Right forelimb (tissue), 1 donor: ENCODE measurements at regions not wholly inside any gene's neighbourhood (a gene's known extent, or its start where the extent isn't known, plus 50 kb on each side); places are given as distances from the start of the nearest gene placed in this dataset.

Source experiments
- DNase-seq: peaks from one replicate; pipeline ENCODE4 v3.0.0-alpha.2; 2018

DNA sequence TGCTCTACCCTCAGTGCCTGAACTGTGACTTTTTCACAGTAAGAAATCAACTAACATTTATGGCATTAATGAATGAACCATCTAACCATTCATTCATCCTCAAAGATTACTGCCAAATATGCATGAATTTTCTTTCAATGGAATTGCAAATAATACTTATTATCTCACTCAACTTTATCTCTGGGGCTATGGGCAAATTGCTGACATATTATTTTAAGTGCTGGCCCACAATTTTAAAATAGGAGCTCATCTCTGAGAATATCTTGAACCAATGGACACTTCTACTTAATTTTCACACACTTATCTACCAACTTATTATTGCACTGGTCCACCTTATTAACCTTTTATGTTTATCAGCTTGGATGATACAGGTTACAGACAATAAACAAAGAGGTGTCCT is 182.8 kb downstream of the RBM43 start:
- DNase-seq: no peak

DNA sequence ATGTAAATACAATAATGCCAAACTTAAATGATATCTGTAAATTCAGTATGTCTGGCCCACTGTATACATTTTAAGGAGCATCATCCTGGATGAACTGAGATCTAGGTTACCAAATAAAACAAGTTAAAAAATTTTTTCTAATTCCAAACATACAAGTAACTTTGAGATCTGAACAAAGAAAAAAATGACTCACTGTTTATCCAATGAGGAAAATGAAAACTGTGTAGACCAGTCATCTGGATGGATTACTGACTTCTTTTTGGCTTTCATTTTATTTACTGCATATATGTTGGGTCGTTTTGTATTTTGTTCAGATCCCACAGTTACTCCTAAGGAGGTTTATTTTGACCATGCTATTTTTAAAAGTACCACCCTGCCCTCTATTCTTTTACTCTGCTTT is 189.8 kb downstream of the RBM43 start:
- DNase-seq: no peak

- DNase-seq: no peak
Observed at GRCh38 chr2:151071382-151071781, 190.3 kb downstream of the RBM43 start.

DNA sequence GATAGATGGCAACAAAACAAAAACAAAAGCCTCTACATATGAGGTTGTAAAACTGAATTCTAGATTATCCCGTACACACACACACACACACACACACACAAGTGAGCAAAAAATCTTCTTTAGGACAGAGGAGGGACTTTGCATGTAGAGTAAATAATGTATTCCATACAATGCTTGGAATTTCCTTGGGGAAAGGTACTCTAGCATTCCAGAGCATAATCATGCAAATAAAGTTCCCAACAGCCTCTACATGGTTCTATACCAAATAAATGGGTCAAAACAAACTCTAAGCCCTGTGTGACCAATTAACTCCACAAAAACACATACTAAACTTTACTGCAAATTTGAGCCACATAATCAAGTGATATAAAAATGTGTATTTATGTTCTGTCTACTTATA is 191.4 kb downstream of the RBM43 start:
- no peak for DNase-seq

- DNase-seq: no peak
Observed at GRCh38 chr2:151067658-151068369, 193.8 kb downstream of the RBM43 start.

DNA sequence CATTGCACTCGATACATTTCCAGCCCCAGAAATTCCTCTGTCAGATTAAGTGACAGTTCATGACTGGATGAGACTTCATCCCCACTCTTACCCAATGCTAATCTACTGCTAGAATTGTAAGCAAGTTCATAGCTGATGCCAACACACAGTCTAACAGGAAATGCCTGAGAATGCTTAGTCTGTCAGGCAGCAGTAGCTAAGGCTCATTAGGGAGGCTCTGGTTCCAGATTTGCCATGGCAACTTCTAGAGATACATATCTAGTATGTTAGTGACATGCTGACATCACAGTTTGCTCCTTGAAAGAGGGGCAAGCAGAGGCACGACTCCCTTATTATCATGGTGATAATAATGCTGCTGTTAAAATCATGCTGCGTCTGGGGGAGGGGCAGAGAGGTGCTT is 198.4 kb downstream of the RBM43 start:
- no peak for DNase-seq

GRCh38 chr2:151060287-151060686 is 201.4 kb downstream of the RBM43 start:
- DNase-seq: no peak

DNA sequence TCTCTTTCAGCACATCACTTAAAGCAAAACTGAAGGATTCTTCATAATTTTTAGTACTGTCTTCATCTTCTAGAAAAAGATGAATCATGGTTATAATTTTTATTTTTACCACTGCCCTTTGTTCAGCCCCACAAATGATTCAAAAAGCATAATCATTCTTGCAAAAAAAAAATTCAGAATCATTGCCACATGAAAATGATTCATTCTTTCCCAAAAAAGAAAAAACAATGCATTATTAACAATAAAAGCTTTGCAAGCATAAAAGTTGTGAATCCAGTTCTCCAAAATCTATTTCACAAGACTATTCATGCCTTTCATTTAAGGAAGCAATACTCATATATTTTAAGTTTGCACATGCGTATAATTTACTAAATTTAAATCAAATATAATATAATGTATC is 204.8 kb downstream of the RBM43 start:
- DNase-seq: no peak

GRCh38 chr2:151053661-151053990 is 208.0 kb downstream of the RBM43 start:
- DNase-seq: no peak

- no peak for DNase-seq
Observed at GRCh38 chr2:151052850-151053660, 208.6 kb downstream of the RBM43 start.

DNA sequence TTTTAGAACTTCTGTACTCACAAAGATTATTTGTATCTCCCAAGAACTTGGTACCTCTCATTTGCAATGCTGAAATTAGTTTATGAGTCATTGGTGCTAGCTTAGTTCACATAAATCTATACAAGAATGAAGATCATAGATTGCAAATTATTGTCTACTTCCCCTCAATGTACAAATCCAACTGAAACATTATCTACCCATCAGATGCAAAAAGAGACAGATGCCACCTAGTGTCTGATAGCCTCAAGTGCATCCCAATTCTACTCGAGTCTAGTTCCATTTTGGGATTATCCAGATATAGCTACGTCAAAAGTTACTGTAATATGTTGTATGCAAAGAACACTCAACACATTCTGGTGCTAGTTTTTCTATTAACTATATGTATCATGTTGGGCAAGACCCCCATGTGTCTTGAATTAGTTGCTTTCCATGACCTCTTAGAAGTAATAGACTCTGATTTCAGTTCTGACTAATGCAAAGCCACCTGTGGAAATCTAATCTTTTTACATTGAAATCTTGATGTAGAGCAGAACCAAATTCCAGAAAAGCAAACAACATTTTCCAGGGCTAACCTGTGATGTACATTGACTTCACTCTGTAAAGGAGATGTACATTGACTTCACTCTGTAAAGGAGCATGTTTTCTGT is 210.0 kb downstream of the RBM43 start:
- DNase-seq: no peak

- DNase-seq: no peak
Observed at GRCh38 chr2:151049746-151050145, 211.9 kb downstream of the RBM43 start.

- DNase-seq: no peak
Observed at GRCh38 chr2:151048331-151049054, 213.2 kb downstream of the RBM43 start.

GRCh38 chr2:151043484-151043883 is 218.2 kb downstream of the RBM43 start:
- no peak for DNase-seq

GRCh38 chr2:151042964-151043363 is 218.7 kb downstream of the RBM43 start:
- DNase-seq: no peak

GRCh38 chr2:151040039-151040438 is 221.6 kb downstream of the RBM43 start:
- no peak for DNase-seq

DNA sequence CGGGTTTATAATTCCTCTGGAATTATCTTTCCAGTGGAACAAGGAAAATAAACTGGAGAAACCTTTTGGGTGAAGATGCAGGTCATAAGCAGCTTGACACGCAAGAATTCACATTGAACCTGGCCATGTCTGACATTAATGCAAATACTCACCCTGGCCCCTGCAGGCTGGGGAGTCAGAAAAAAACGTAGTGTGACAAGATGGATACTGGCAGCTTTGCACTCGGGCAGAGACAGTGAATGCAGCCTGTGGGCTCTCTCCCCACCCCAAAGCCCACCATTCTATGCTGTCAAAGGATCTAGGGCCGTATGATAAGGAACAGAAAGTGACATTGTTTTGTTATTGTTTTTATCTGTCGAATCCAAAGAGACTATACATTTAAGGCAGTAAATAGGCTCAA is 223.1 kb downstream of the RBM43 start:
- no peak for DNase-seq

DNA sequence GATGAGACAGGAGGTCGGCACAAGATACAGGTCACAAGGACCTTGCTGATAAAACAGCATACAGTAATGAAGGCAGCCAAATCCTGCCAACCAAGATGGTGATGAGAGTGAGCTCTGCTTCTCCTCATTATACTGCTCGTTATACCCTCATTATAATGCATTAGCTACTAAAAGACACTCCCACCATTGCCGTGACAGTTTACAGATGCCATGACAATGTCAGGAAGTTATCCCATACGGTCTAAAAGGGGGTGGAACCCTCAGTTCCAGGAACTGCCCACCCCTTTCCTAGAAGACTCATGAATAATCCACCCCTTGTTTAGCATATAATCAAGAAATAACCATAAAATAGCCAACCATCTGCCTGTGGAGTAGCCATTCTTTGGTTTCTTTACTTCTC is 224.2 kb downstream of the RBM43 start:
- no peak for DNase-seq

- DNase-seq: no peak
Observed at GRCh38 chr2:151033271-151034248, 228.1 kb downstream of the RBM43 start.

GRCh38 chr2:151032741-151033191 is 228.9 kb downstream of the RBM43 start:
- peak; percentile 61 for DNase-seq

GRCh38 chr2:151030663-151031230 is 230.9 kb downstream of the RBM43 start:
- no peak for DNase-seq
